NCI-H2171 (cell line): ENCODE measurements at regions not wholly inside any gene's neighbourhood (a gene's known extent, or its start where the extent isn't known, plus 50 kb on each side); places are given as distances from the start of the nearest gene placed in this dataset.
"Not testable (repeated sequence)": the region's sequence is repeated elsewhere in the genome, so short reads cannot be mapped to it uniquely, and the experiment has no call there.

Source experiments
- DNase-seq: peaks from one replicate; lab custom pipeline; 2025; lab: John Stamatoyannopoulos, UW

DNA sequence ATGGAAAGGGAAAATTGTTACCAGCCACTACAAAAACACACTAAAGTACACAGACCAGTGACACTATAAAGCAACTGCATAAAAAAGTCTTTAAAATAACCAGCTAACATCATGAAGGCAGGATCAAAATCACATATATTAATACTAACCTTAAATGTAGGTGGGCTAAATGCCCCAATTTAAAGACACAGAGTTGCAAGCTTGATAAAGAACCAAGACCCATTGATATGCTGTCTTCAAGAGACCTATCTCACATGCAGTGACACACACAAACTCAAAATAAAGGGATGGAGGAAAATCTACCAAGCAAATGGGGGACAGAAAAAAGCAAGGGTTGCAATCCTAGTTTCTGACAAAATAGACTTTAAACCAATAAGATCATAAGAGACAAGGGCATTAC lies 246.3 kb downstream of the SEC16B start:
- no peak for DNase-seq

DNA sequence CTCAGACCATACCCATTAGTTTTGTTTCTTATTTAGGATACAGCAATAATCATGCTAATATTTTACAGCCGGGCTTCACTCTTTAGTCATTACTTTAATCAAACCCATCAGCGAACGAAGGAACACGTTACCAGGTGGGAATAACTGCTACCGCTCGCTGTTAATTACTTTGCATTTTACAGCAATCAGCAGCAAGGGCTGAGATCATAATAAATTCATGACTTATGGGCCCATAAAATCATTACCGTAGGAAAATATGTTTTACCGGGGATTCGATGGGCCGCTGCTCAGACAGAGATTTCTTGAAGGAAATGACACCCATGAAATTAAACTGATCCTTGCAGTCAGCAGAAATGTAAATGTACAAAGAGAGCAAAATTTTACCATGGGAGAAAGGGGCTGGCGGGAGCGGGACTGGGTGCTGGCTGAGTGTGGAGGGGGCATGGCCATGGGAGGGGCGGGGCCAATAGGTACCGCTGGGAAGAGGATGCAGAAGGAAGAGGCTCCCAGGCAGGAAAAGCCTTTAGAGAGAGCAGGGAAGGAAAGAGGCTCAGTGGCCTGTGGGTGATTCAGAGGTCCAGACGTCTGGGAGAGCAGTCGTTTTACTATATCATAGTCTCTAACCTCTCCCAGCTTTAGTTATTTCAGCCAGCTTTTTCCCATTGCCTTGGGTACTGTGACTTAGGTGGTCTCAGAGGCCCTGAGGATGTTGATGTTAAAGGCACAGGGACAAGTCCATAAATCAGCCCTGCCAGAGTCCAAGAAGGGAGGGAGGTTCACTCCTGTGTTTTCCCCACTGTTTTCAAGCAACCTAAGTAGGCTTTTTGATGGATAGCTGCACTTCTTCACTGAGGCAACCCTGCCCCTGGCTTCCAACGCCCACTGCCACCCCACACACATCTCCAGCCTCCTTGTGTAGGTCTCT lies 258.9 kb downstream of the SEC16B start:
- no peak for DNase-seq

DNA sequence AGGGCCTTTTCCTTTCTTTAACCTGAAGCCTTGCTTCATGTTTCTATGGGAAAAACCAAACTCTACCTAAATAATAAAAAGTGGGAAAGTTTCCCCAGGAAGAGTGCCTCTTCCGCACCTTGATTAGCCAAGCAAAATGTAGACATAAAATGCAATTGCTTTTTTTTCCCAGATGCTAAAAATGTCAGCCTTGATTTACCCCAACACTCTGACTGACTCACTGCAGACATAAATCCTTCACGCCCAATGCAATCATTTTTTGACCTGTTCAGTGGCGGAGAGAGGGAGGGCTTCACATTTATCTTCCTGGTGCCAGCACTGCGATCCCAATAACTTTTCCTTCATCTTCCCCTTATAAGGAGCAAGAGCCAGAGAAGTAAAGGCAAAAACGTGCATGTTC lies 261.5 kb downstream of the SEC16B start:
- no peak for DNase-seq

DNA sequence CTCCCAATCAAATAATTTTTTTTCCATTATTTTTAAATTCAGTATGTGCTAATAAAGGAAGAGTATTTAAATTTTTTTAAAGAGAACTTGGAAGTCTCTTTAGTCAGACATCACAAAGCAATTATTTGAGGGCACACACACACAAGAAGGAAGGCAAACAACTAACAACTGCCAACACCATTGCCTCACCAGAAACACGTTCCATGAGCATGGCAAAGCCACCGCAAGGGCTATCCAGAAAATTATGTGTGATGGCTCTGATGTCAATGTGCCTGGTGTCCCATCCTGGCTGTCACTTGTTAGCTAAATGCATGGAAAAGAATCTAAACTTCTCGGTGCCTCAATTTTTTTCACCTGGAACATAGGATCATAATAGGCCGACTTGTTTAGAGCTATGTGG lies 262.9 kb downstream of the SEC16B start:
- DNase-seq, result no peak

DNA sequence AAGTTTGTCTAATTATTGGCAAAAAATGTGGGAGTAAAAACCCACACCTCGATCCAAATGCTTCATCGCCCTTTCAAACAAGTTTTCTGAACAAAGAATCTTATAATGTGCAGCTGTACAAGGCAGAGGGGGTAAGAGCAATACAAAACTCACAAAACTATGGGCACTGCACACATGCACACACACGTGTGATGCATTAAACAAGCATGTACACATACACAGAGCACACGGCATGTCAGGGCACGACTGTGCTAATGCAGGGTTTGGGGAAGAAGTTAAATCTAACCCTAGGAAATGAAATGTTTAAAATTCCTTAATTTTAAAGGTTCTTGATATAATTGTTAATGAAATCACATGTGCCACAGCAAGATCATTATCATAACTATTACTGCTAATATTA lies 264.0 kb downstream of the SEC16B start:
- DNase-seq, result no peak

DNA sequence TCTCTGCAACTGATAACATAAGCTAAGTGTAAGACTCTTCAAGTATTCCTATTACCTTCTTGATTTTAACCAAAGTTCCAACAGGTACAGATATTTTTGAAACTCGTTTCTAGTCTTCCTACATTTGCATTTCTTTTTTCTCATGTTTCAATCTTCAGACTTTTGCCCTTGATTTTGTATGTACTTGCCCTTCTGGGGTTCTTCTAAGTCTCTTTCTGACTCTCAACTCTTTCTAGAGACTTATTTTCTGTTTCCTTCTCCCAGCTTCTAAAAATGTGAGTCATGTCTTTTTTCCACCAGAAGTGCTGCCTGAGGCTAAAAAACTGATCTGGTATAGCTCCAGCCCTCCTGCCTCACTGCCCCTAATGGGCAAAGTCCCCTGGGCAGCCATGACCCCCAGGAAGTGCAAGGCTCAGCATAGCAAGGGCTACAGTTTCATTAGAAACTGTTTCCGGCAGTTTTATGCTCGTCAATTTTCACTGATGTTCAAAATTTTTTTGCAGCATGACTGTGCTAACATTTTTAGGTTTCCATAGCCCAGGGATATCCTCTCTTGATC lies 265.9 kb downstream of the SEC16B start:
- no peak for DNase-seq

DNA sequence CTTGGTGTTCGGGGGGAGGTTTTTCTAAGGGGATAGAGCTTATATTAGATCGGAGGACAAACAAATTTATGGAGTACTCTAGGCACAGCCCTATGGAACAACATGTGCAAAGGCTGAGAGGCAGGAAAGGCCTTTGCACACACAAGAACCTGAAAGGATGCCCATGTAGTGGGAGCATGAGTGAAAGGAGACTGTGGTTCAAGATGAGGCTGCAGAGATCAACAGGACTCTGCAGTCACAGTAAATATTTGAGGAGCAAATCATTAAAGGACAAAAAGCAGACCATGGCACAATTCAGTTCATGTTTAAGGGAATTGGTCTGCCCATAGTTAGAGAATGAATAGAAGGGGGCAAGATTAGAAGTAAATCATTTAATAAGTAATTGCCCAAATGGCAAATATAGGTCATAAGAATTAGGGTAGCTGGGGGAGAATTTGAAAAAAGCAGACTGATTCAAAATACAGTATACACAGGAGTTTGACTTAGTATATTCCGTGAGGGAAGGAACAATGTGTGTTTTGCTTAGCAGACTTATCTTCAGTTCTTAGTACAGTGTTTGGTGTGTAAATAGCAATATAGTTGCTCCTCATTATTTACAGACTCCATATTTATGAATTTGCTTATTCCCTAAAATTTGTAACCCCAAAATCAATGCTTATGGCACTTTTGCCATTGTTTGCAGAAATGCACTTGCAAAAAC lies 268.1 kb downstream of the SEC16B start:
- no peak for DNase-seq

DNA sequence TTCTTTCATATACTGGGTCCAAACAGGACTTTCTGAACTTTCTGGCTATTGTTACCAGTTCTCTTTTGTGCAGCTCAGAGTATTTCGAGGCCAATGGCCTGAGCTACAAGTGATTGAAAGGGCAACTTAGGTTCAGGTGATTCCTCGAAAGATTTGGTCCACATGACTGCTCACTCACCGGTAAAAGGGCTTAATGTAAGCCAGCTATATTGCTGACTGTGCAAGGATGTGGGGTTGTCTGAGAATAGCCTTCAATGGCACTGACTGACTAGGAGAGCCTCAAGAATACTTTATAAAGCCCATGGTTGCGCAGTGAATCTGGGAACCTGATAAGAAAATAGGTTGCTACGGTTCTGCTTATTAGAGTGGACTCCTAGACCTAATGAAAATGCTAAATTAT lies 269.0 kb downstream of the SEC16B start:
- no peak for DNase-seq

DNA sequence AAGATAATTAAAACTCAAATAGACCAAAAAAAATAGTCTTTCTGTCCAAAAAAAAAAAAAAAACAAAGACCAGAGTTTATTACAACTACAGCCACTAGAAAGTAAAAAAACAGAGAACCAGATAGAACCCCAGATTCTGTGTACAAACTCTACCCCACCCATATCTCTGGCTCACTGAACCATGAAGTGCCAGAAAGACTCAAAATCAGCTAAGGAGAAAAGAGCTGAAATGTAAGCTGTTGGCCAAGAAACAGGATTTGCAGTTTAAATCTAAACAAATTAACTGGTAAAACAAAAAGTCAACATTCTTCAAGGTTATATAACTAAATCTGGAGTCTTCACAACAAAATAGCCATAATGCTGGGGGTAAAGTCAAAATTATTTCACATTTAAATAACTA lies 278.9 kb downstream of the SEC16B start:
- no peak for DNase-seq

DNA sequence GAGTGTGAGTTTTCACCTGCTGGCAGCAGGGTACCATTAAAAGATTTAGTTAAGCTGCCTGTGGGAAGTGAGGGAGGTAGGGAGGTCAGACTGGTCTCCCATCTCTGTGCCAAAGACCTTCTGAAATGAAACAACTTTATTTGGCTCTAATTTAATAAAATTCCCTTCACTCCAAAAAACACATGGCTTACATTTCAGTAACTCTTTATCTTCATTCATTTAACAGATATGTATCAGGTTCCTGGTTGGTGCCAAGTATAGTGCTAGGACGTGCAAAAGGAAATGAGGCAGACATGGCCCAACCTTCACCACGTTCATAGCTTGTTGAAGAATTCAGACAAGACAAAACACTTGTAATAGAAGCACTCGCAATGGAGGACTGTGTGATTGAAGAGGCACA lies 282.3 kb downstream of the SEC16B start:
- DNase-seq, result no peak

DNA sequence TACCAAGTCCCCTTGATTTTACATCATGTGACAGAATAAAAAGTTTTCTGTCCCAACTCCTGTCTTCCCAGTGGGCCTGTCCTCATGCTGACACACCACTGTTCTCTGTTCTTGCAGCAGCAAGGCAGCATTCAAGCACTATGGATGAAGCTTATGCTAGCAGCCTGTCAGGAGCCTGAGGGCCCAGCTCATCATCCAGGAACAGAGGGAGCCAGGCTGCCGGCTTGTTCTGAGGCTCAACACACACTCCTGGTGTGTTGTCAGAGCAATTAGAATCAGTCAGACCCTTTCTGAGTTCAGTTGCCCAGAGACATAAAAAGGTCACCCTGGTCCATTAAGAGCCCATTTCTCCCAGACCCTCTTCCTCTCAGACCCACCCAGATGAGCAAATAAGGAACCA lies 282.9 kb downstream of the SEC16B start:
- no peak for DNase-seq

DNA sequence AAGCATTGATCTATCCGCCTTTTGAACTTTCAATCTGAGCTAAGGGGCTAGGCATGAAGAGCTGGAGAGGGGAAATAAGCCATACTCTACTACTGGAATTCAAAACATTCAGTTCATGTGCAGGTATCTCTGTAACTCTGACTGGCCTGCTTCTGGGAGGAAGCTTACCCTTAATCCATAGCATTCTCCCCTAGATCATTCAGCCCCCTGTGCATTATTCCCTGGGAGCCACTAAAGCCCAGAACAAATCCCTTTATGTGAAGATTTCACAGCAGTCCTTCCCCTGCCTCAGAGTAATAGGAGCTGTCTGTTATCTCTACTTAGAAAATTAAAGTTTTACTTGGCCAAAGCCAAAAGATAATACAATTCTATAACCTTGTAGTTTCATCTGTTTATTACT lies 300.7 kb downstream of the SEC16B start:
- no peak for DNase-seq

DNA sequence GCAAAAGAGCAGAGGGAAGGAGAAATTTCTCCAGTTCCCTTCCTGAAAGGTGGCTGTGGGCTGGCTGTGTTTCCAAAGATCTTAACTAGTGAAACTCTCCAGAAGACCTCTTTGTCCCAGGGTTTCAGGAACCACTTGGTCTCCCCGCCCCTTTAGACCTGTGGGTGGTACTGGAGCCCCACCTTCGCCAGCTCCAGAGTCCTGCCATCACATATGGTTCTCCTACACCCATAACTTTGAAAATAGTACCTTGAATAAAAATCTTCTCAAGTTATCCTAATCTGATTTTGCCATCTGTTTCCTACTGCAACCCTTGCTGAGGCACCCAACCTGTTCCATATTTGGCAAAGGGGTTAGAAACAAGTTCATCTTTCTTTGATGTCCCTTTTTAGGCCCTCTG lies 303.9 kb downstream of the SEC16B start:
- DNase-seq, result no peak

DNA sequence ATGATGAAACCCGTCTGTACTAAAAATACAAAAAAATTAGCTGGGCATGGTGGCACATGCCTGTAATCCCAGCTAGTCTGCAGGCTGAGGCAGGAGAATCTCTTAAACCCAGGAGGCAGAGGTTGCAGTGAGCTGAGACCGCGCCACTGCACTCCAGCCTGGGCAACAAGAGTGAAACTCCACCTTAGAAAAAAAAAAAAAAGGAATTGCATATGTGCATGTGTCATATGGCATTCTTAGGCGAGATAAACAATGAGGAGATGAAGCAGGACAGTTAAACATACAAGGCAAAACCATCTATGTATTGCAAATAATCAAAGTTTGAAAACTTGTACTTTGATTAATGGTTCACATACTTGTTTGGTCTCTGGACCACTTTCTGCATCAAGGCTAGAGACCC lies 305.1 kb downstream of the SEC16B start:
- not testable (repeated sequence) for DNase-seq

DNA sequence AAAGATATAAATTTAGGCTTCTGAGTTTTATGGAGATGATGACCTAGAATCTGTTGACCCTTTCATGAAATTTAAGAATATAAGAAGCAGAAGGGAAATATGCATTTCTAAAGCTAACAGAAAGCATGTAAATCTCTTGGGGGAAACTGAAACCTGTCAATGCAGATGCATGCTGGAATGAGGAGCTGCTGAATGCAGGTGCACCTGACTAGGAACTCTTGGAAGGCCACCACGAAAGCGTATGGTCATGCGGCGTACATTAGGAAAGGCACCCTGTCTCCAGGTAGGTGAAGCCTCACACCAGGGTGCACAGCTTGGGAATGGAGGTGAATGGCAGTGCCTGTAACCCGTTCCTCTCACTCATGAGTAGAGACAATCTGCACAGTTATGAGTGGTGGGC lies 309.7 kb downstream of the SEC16B start:
- DNase-seq, result no peak

DNA sequence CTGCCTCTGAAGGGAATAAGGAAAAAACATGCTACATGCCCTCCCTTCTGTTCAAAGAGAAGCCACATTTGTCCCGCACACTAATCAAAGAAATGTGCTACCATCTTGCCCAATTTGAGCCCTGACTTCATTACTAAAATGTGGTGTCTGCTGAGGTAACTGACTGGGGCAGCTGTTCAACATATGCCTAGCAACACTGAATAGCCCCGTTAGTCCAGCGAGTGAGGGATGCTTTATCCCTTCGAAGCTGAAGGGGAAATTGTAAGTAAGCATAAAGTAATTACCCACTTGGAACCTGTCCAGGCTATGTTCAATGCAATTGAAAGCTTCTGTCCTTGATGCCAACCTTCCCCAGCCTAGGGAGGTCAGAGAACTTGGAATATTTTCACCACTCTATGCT lies 310.6 kb downstream of the SEC16B start:
- no peak for DNase-seq

DNA sequence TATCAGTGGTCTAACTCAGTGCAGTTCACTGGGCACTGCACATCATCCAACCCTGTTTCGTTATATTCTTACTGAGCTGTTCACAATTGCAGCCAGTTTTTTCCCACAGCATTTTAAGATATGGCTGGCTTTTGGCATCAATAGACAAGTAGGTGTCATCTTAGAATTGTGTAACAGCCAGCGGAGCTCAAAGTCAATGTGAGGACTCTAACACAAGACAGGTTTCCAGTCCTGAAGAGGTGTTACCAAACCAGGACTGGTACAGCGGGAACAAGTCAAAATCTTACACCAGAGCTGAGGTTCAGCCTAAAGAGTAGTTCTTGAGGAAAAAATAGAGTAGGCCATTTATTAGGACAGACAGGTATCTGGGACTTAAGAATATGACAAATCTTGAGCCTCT lies 313.3 kb downstream of the SEC16B start:
- DNase-seq, result no peak

DNA sequence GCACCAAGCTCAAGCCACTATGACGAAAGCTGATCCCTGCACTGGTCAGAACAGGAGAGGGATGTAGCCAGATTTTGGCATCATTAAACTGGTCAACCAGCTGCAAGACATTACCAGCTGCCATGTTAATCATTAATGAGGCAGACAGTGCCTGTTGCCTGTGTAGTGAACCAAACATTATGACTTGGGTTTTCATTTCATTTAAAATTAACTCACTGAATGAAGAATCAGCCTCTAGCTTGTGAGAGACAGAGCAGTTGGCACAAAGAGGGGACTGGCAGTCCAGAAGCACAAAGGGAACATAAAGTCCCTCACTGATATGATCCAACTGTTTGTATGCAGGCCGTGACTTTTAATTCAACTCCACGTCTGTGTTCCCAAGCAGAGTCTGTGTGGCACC lies 318.9 kb downstream of the SEC16B start:
- no peak for DNase-seq

DNA sequence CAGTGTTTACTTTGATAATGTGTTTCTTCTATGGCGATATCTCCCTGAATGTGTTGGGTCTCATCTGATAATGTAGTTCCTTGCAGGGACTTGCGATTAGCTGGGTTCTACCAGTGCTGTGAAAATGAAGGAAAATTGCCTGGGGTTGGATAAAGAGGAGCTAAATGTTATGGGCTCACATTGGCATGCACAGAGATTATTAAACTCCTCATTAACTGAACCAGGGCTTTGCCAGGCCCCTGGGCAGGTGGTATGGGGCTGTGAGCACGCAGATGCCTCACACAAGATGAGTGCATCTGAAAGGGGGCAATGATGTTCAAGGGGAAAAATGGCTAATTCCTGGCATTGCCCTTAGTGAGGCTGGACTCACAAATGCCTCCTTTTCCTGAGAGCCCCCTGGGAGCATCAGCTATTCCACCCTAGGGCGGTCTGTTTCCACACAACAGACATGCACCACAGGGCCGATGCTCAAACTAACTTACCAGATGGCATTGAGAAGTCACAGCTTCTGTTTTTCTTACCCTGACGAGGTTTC lies 321.1 kb downstream of the SEC16B start:
- DNase-seq, result no peak

DNA sequence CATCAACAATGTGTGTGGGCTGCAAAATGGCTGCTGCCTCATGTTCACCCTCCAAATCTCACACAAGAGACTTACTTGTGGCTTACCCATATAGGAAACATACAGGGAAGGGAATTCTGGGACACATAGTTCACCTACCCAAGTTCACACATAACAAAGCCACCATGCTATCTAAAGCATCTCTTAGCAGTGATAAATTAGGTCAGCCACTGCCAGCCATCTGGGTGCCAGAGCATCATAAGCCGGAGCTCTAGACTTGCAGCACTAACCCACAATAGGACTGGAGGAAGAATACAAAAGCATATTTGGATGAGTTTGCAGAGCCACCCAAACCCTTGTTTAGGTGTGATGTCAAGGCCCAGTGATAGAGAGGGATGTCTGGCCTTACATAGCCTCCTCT lies 321.7 kb downstream of the SEC16B start:
- no peak for DNase-seq

DNA sequence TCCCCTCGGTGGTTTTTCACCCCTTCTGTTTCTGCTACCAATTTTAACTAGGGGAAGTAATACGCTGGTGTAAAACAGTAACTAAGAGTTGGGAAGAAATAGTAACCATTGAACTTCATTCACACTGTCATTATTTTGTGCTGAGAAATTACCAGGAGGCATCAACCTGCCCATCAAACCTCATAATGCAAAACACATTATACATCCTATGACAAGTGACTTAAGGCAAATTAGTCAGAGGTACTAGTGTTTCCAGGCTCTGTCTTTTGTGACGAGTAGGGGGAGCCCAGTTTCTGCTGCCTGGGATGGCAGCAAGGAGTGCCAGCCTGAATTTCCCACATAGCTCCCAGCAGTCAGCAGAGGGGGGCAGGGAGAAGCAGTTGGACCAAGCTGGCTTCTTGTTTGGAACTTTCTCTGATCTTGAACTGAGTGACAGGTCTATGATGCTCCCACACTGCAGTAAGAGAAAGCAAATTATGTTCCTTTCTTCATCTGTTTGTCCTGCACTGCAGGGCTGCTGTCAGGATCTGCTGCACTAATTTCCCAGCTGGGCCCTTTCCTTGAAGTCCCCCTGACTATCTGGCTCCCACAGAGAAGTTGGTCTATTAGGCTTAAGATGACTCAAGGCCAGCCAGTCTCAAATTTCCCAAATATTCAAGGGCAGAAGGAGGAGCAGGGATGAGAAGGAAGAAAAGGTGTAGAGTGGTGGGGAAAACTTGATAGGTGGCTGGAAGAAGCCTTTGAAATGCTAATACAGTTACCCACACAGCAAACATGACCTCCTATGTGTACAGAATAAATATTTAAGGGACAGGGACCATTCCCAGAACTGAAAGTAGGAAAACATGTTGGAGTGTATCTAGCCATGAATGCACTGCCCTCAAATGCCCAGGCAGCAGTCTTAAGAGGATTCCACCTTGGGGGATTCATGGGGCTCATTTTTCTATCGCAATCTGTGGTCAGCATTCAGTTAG lies 322.8 kb downstream of the SEC16B start:
- DNase-seq, result no peak
